IMR-90 (cell line): ENCODE measurements at regions not wholly inside any gene's neighbourhood (a gene's known extent, or its start where the extent isn't known, plus 50 kb on each side); places are given as distances from the start of the nearest gene placed in this dataset.

Source experiments
- BHLHE40 ChIP-seq: fragments of 150-350 bp; IDR thresholded peaks from 2 replicates; pipeline ENCODE4 v1.6.1; 2016; ENCODE audit warnings: mild to moderate bottlenecking, low read depth, low read length
- CEBPB ChIP-seq: IDR thresholded peaks from 2 replicates; pipeline ENCODE4 v1.6.1; 2012; ENCODE audit warnings: low read depth, low read length, improper control_type of control experiment
- CHD1 ChIP-seq: IDR thresholded peaks from 2 replicates; pipeline ENCODE4 v1.6.1; 2012; ENCODE audit warnings: low read depth, low read length, improper control_type of control experiment
- CTCF ChIP-seq: conservative IDR thresholded peaks from 2 replicates; pipeline ENCODE4 v1.5.1; 2012; ENCODE audit warnings: mild to moderate bottlenecking, low read depth, low read length, improper control_type of control experiment
- ELK1 ChIP-seq: fragments of 150-350 bp; IDR thresholded peaks from 2 replicates; pipeline ENCODE4 v1.6.1; 2016; ENCODE audit warnings: low read depth, mild to moderate bottlenecking, low read length, moderate library complexity, borderline replicate concordance
- FOS ChIP-seq: fragments of 150-350 bp; IDR thresholded peaks from 2 replicates; pipeline ENCODE4 v1.6.1; 2016; ENCODE audit warnings: low read depth, low read length
- MAFK ChIP-seq: IDR thresholded peaks from 2 replicates; pipeline ENCODE4 v1.6.1; 2012; ENCODE audit warnings: low read depth, low read length, improper control_type of control experiment
- MAZ ChIP-seq: IDR thresholded peaks from 2 replicates; pipeline ENCODE4 v1.6.1; 2012; ENCODE audit warnings: low read depth, mild to moderate bottlenecking, low read length, improper control_type of control experiment, moderate library complexity, borderline replicate concordance
- POLR2A ChIP-seq: IDR thresholded peaks from 2 replicates; pipeline ENCODE4 v1.6.1; 2012; ENCODE audit warnings: mild to moderate bottlenecking, low read depth, low read length
- RAD21 ChIP-seq: IDR thresholded peaks from 2 replicates; pipeline ENCODE4 v1.6.1; 2012; ENCODE audit warnings: low read length, improper control_type of control experiment
- USF2 ChIP-seq: fragments of 150-350 bp; IDR thresholded peaks from 2 replicates; pipeline ENCODE4 v1.6.1; 2017; ENCODE audit warnings: mild to moderate bottlenecking, antibody characterized with exemption, low read length, low read depth

GRCh38 chr5:116652196-116652729 is 77.6 kb upstream of the SEMA6A start:
- no peak for TF ChIP-seq CTCF
- no peak for TF ChIP-seq USF2
- TF ChIP-seq FOS, result no peak
- TF ChIP-seq POLR2A, result no peak
- TF ChIP-seq MAZ, result no peak
- no peak for TF ChIP-seq RAD21
- TF ChIP-seq CEBPB, result no peak
- TF ChIP-seq MAFK, result no peak
- no peak for TF ChIP-seq BHLHE40
- TF ChIP-seq CHD1, result no peak
- no peak for TF ChIP-seq ELK1
